GM21529 (cell line): ENCODE measurements at regions not wholly inside any gene's neighbourhood (a gene's known extent, or its start where the extent isn't known, plus 50 kb on each side); places are given as distances from the start of the nearest gene placed in this dataset.

Experiments used
- ATAC-seq: cut with Tn5 transposase; IDR thresholded peaks from one replicate; pipeline ENCODE4 v1.9.1; 2021; ENCODE audit not compliant: unreplicated experiment

DNA sequence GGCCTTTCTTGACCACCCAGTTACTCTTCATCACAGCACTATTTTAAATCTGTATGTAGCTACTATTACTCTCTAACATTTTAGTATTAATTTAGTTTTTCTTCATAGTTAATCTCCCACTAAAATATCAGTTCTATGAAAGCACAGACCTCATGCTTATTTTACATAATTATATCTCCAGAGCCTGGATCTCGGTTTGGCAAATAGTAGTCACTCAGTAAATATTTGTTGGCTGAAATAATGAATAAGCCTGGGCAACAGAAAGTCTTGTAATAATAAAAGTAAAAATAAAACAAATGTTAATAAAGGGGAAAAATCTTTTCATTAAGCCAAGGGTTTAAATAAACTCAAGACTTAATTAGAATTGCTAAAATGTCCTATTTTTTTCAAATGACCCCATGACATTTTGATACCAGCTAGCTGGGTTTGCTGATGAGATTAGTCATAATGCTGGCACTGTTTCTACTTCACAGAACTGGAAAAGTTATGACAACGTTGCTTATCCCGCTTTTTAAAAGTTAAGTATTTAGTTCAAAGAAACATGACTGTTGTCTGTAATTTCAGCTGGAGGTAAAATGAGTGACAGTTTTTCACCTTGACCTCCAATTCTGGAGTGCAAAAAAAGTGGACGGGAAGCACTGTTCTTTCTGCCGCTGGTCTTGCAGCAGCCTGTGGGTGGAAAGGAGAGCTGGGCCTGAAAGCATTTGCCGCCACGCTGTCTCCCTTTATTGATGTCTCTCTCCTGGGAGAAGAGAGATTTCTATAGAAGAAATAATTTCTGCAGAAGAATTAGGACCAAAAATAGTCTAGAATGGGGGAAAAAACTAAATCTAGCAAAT lies 85.2 kb upstream of the SPATA13 start:
- ATAC-seq, result no peak

DNA sequence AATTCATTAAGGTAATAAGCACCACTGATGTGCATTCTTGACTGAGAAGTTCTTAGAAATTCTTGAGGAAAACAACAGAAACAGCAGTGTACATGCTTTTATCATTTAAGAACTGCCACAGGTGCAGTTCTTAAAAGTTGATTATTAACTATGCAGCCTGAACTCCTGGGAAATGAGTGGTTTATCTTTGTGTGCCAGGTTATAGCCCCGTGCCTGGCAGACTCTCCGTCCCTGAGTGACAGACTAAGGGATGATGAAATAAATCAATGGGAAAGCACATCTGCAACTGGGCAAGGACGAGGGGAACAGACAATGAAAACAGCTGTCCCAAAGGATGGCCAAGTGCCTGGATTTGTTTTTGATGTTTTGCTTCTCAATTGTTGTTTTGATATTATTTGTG lies 84.4 kb upstream of the SPATA13 start:
- no peak for ATAC-seq

DNA sequence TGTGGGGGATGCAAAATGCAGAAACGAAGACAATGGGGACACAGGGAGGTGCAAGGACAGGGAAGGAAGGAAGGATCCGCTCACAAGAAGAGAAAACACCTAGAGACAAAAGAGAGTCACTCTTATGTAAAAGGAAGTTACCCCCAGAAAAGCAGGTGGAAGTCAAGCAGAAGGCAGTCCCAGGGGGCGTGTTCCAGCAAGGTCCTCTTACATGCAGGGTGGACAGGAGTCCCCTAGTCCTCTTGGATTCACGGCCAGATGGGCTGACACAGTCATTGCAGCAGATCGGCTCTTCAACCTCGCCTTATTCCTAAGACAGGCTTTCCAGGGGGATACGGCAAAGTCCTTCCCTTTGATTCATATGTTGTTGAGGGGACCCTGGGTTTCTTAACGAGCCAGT lies 83.9 kb upstream of the SPATA13 start:
- ATAC-seq, result no peak

DNA sequence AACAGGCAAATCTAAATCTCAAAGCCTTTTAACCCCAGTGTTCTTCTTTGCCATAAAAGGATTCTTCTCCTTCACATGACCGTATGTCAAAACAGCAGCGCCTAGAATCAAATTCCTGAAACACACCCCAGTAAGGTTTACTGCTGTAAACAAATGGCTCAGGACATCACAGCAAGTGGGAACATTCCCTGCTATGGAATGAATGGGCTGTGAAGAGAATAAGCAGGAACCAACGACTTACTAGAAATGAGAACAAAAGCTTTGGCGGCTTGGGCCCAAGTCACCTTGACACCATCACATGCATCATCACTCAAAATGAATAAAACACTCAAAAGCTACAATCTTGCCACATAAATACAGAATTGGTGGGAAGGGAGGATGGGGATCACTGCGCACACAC lies 80.4 kb upstream of the SPATA13 start:
- no peak for ATAC-seq

DNA sequence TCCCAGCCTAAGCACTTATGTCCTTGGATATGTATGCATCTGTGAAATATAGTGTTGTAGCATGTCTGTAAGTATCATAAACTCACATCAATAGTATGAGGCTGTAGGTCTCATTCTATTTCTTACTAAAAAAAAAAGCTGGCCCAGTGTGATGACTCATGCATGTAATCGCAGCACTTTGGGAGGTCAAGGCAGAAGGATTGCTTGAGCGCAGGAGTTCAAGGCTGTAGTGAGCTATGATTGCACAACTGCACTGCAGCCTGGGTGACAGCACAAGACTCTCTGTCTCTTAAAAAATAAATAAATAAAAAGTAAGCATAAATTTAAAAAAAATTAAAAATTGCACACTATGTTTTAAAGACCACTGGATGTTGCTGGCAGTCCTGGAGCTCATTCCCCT lies 79.1 kb upstream of the SPATA13 start:
- ATAC-seq, result no peak

DNA sequence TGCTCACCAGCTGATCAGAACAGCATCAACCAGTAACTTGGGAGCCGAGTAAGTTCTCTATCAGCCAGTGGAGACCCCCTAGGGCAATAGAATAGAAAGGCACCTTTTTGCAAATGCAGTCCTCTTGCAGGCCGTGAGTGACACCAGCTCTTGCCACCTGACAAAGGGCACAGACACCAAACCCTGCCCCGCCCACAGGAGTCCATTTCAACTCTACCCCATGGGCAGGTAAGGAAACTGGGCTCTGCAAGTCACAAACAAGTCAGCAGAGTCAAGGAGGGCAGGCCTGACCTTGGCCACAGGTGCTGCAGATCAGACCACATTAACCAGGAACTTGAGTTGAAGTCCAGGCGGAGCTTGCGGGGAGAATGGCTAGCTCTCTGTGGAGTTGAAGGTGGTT lies 77.4 kb upstream of the SPATA13 start:
- ATAC-seq, result no peak

DNA sequence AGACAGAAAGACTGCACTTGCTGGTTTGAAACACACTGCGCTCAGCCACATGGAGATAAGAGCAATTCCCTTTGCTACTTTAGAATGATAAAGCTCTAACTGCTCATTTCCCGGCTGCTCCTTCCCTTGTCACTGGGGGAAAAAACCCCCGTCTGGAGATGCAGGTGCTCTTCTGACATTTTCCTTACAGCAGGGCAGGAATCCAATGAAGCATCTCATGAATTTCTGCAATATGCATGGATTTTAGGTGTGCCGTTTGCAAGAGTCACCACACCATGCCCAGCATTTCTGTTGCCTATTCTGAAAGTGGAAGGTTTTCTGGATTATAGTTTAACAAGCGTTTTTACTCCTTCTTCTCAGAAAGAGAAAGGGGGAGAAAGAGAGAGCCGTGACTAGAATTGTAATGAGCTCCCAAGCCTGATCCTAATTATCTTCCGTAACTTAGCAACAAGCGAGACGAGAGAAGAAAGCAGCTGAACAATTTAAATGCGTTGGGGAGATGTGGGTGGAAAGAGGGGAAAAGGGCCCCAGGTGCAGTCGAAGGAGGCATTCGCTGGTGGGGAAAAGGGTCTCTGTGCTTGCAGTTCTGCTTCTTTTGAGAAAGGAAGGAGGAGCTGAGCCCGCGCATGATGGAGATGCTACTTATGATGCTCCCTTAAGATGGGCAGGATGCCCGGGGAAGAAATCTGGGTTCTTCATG lies 76.6 kb upstream of the SPATA13 start:
- ATAC-seq, result no peak

DNA sequence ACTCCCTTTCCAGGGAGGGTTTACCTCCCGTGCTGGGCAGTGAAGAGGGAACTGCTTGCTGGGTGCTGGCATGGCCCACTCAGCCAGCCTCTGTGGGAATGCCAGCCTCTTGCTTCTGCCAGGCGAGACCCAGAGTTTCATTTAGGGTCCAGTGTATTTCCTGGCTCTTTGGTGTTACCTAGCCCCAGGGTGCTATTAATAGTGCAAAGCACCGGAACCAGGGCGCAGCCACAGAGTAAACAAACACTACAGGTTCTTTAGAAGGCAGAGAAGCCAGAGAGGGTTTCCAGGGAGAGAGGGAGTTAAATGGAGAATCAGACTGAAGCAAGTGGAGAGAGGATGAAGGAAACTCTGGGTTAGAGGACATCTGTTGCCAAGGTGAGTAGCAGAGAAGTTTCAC lies 74.9 kb upstream of the SPATA13 start:
- no peak for ATAC-seq

DNA sequence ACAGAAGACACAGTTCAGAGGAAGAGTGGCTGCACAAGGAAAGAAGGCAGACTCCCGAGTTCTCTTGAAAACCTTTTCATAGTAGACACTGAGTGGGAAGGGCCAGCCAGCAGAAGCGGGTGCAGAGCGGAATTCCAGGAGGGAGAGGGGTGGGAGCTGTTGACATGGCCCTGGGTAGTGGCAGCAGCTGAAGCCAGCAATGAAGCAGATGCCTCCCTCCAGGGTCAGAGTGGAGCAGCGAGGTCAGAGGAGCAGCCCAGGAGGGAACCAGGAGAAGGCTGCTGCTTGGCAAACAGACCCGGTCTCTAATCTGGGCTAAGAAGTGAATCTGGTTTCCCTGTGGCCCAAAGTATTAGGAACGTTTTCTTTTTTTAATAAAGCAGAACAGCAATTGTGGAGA lies 73.9 kb upstream of the SPATA13 start:
- ATAC-seq, result no peak

DNA sequence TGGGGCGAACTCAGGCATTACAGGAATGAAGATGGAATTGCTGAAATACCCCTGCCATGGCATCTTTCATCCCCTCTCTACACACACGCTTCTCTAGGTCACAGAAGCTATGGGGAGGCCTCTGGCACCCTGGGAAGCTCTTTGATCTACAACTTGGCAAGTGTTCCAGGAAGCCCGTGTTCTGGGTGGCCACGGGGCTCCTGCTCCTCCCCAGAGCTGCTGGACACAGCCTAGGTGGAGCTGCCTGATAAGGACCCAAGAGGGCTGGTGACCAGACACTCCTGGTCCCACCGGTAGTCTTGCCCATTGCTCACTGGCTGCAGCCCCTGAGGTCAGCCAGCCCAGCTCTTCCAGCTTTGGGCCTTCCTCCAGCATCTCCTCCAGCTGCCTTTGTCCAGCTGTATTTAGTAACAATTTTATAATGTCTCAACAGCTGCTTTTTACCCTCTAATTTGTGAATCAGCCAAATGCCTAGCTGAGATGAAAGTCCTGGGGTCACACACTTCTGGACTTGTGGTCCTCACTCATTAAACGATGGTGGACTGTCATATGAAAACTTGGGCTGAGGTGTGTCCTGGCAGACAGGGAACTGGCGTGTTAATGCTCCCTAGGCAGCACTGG lies 72.8 kb upstream of the SPATA13 start:
- ATAC-seq, result no peak

DNA sequence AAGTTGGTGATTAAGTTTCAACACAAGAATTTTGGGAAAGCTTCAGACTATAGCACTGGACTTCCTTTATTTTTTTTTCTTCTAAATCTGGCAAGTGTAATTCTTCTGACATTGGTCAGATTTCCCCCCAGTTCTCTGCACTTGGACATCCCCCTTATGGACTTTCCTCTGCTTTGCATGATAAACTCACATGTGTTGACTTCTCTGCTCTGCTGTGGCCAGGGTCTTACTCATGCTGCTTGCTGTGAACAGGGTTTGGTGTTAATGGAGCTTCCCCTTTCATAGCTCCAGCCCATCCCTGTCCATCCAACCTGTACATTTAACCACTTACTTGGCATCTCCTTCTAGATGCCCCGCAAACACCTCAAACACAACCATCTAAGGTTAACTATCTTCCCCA lies 70.5 kb upstream of the SPATA13 start:
- ATAC-seq, result no peak

DNA sequence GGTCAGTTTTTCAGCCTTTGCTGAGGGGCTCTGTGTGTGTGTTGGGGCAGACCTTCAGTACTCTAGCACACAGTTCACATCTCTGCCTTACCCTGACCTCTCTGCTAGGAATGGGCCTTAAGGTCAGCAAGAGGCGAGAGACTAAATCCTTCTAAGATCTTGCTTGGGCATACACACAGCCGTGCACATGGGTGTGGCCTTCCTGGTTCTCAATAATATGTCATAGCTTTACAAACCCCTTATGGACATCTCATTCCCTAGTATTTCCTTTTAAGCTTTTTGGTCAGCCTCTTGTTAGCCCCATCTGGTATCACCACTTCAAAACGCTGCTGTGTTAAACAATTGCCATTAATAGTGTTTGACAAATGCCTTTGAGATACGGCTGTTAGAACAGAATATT lies 69.4 kb upstream of the SPATA13 start:
- no peak for ATAC-seq

DNA sequence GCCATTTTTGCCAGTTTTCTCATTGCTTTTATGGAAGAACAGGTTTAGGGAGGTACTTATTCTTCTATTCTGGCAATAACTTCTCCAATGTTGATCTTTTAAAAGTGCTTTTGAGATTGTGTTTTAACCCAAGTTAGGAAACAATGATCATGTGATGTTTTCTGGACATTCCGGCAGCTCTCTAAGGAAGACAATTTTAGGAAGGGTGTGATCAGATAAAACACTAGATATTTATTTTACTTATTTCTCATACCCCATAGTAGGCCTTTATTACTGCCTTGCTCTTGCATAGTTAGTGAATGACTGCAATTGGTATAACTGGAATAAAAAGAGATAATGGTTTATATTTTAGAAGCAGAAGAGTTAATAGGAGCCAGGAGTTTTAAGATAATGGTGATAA lies 68.4 kb upstream of the SPATA13 start:
- ATAC-seq, result no peak

DNA sequence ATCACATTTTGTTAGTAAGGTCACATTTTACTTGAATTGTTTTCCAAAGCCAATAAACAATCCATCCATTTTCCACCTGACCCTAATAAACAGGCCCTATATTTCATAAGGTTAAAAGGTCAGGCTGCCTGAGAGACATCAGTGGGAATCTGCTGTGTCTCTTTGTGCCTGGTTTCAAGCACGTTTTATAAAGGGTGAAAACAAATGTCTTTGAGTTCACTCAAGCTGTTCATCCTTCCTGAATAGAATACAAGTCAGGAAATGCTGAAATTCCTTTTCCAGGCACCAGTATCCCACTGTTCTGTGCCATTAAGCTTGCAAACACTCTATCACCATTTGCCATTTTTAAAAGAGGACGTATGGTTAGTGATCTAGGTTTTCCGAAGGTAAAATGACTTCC lies 67.5 kb upstream of the SPATA13 start:
- ATAC-seq, result no peak

DNA sequence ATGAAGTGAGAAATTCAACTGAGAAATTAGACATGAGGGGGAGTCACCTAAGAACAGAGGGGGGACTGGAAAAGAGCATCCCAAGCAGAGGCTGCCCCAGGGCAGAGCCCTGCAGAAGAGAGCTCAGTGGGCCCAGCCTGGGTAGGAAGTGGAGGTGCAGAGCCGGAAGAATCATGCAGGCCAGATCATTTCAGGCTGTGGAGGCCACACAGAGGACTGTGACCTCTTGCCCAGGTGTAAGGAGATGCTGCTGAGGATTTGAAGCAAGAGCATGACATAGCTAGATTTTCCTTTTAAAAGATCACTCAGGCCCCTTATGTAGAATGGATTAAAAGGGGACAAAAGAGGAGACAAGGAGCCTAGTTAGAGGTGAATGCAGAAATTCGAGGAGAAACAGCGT lies 63.9 kb upstream of the SPATA13 start:
- no peak for ATAC-seq

DNA sequence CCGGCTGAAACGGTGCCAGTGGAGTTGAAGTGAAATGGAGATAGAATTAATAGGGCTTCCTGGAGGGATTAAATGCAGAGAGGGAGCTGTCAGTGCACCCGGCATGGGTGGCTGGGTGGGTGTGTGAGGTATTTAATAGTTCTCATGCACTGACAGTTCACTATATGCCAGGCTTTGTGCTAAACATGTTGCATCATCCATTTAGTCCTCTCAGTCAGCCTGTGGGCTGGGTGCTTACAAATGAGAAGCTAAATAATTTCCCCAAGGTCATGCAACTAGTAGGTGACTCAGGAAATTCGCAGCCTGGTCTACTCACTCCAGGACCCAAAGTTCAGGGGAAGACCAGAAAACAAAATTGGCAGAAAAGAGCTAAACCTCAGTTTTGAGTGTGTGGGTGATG lies 63.5 kb upstream of the SPATA13 start:
- ATAC-seq, result peak; percentile 81

DNA sequence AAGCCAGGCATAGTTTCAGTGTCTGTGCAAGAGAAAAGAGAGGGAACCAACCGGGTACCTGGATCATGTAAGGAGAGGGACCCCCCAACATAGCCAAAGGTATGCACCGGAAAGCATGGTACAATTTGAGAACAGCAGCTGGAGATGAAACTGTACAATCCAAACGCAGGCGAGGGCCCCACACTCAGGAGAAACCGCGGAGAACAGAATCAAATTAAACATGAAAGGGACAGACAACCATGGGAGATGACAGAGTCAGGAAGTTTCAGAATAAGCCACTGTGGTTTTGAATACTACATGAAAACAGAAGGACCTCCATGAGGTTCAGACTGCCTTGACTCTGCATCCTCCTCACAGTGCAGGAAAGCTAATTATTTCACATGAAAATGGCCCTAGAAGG lies 62.9 kb upstream of the SPATA13 start:
- peak; percentile 40 for ATAC-seq

DNA sequence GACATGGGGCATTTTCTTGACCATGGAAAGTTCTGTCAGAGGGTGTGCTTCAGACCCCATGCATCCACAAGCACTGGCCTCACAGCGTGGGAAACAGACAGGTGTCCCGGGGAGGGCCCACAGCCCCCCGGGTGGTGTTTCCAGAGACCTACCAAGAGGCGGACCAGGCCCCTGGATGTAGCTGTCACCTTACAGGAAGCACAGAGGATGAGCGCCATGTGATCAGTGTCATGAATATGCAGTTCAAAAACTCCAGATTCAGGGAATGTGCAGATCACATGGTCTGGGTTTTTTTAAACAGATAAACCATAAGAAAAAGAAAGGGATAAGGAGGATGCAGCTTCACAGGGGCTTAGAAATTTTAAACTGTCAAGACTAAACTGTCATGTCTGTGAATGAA lies 61.0 kb upstream of the SPATA13 start:
- ATAC-seq, result no peak

DNA sequence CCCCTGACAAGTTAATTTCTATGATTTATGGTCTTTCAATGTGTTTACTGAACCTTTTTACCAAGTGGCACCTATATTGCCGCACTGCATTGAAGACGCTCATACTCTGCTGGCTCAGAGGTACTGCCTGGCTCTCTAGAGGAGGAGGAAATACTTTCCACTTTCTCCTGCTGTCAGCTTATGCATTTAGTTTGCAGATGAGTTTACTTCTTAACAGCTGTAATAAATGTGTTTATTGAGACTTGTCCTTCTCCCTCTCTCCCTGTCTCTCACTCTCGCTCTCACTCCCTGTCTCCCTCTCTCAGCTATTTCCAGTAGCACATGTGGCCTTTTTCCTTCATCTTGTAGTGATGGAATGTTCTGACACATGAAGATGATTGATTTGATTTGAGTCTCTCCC lies 60.3 kb upstream of the SPATA13 start:
- ATAC-seq, result no peak

DNA sequence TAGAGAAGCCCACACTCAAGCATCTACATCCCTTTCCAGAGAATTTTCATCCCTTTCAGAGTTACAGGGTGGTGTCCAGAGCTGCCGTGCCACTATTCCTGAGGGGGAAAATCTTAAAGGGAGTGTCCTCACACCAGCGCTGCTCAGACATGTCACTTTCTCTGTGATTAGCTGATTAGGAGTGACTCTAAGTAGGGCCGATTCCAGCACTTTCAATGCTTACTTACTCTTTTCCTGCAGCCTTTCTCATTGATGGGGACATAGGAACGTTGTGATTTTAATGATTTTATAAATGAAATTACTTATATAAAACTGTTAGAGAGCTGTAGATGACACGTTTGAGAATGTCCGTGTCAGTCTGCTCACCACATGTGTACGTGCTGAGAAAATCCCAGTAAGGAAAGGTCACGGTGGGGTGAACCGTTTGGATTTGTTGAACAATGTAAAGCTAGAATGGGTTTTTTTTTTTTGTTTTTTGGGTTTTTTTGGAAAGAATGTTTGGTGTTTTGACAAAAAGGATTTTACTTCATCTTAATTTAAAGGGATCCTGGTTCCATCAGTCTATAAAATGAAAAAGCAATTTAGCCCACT lies 56.6 kb upstream of the SPATA13 start:
- no peak for ATAC-seq

DNA sequence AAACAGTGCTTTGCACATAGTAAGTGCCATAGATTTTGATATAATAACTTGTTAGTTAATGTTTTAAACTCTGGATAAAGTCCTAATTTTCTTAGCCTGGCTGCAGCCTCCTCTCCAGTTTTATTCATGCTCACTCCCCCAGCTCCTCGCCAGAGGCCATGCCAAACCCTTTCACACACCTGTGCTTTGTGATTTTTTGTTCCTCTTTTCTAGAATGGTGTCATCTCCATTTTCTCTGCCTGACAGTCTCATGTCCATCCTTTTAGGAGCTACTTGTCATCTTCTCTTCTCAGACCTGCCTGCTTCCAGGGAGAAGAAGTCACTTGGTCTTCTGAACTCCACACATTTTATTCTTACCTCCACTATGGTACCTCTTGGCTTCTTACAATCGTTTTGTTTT lies 55.8 kb upstream of the SPATA13 start:
- ATAC-seq, result peak; percentile 59

DNA sequence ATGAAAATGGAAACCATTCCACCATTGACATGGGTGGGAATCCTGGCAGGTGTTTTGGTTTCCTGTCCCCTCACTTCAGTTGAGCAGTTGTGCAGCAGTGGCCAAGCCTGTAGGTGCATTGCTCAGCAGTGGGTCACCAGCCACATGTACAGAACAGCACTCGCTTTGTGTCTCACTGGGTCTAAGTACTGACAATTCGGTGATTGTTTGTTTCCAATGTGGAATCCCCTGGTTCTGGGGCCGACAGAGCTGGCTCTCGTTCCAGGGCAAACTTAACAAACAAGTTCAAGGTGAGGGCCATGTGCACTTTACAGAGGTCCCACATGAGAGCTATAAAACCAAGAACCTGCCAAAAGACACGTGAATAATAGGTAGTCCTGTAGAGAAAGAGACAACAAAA lies 54.1 kb upstream of the SPATA13 start:
- ATAC-seq, result no peak
